HG03521 (cell line): ENCODE measurements at regions not wholly inside any gene's neighbourhood (a gene's known extent, or its start where the extent isn't known, plus 50 kb on each side); places are given as distances from the start of the nearest gene placed in this dataset.
"Not testable (repeated sequence)": the region's sequence is repeated elsewhere in the genome, so short reads cannot be mapped to it uniquely, and the experiment has no call there.

Source experiments
- ATAC-seq: cut with Tn5 transposase; IDR thresholded peaks from one replicate; pipeline ENCODE4 v1.9.1; 2021; ENCODE audit warnings: mild to moderate bottlenecking, moderate library complexity; ENCODE audit not compliant: unreplicated experiment

DNA sequence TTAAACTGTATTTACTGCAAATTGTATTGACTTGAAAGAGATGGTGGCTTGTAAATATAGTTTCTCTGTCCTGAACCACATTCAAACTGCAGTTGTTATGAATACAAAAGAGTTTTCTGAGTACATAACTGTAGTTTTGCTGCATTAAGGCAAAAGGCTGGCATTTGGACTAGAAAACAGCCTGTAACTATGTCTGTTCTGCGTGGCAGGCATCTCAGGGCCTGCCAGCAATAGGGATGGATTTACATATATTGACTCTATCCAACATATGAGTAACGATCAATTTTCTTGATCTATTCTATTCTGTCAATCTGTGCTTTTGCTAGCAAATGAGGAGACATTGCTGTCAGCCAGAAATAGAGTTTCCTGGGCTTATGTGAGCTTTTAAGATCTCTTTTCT is 174.6 kb downstream of the TMEM26 start:
- no peak for ATAC-seq

DNA sequence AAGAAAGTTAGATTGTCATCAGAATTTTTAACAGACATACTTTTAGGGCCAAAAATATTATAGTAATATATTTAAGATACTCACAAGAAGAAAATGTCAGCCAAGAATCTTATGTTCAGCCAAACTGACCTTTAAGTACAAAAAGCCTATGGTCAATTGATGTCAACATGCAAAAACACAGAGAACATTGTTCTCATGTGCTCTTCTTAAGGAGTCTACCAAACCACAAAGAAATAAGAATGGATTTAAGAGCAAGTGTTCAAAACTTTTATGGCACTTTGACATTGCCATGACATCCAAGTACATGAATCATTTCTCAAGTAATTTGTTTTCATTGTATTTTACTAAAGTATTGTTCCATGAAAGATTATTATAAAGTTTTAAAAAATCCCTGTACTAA is 180.4 kb downstream of the TMEM26 start:
- ATAC-seq, result no peak

GRCh38 chr10:61271127-61271780 is 181.9 kb downstream of the TMEM26 start:
- ATAC-seq, result no peak

DNA sequence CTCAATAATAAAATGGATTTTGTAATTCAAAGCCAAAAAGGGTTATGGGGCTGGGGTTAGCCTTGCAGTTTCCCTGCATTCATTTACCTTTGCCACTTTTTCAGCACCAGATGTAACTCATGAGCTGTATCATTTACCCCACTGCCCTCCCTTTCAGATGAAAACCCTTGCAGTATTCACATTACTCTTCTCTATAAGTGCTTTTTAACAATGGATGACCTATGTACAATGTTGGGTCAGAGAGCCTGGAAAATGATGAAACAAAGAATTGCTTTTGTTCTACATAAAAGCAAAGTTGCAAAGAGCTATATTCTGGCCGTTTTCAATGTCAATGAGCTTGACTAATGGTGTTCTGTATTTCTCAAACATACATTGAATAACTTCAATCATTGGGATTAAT is 189.7 kb downstream of the TMEM26 start:
- no peak for ATAC-seq

DNA sequence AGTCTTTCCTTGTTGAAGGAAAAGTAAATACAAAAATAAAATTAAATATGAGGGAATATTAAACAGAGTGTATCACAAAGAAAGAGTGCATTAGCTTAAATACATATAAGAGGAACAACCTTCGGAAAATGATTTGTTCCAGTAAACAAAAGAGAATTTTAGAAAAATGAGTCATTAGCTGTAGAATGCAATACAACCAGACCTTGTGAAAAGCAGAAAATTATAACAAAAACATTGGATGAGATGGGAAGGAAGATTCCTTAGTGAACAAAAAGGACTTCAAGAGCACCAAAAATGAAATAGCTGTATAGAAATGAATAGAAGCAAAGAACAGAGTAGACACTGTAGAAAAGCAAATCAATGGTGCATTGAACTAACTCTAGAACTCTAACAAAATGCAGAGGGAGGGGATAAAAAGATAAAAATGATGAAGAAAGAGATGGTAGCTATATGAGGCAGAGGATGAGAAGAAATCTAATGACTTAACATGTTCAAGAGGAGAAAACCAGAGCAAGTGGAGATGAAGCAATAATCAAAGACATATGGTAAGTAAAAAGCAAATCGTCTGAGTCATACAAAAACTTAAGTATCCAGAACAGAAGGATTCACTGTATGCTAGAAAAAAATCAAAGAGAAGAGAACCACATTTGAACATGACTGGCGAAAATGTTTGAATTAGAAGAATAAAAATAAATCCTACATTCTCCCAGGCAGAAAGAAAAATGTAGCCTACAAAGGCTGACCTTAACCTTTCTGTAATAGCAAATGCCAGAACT is 190.5 kb downstream of the TMEM26 start:
- ATAC-seq, result no peak

- ATAC-seq, result no peak
Measured at GRCh38 chr10:61257956-61258496, 195.2 kb downstream of the TMEM26 start.

DNA sequence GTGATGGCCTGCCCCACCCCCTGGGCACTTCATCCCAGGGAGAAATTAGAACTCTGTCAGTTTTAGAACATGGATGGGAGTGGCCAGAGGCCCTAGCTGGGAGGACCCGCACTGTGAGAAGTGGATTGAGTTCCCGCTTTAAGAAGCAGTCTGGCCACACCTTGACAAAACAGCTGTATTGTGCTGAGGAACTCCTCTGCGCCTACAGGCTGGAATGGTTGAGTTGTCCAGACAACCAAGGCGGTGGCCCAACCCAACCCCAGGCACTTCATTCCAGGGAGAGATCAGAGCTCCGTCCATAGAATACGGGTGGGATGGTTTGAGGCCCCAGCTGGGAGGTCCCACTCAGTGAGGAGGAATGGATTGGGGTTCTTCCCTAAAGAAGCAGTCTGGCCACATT is 196.0 kb downstream of the TMEM26 start:
- ATAC-seq, result no peak

- ATAC-seq, result not testable (repeated sequence)
Measured at GRCh38 chr10:61252326-61252725, 200.9 kb downstream of the TMEM26 start.

- ATAC-seq, result no peak
Measured at GRCh38 chr10:61251089-61251488, 202.1 kb downstream of the TMEM26 start.

DNA sequence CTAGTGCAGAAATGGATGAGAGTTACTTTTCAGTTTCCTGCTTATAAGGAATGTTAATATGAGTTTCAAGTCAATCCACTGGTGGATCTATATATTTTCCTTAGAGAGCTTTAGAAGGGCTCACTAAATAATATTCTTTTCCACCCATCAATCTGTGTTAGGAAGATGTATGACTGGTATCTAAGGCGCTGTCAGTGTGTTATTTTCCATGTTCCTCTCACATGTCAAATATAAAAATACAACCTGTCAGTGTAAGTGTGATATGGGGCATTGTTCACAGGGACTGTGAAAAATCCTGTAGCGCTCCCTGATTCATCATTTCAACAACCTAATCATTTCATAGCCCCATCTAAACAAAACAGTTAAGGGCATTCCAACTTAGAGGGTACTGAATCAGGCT is 203.1 kb downstream of the TMEM26 start:
- no peak for ATAC-seq

DNA sequence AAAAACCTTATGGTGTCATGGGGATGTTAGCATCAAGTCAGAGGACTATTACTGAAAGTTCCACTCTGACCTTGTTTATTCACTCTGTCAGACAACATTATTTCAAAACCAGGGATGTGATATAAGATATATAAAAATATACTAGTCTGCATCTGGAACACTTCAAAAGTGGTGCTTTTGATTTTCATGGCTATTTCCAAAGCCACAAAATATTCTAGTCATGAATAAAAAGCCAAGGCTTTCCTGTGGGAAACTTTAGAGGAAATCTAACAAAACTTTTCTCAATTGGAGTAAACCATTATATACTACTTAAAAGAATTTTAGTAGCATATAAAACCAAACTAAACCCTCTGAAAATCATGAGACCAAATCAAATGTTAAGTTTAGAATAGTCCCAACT is 205.2 kb downstream of the TMEM26 start:
- ATAC-seq, result no peak

DNA sequence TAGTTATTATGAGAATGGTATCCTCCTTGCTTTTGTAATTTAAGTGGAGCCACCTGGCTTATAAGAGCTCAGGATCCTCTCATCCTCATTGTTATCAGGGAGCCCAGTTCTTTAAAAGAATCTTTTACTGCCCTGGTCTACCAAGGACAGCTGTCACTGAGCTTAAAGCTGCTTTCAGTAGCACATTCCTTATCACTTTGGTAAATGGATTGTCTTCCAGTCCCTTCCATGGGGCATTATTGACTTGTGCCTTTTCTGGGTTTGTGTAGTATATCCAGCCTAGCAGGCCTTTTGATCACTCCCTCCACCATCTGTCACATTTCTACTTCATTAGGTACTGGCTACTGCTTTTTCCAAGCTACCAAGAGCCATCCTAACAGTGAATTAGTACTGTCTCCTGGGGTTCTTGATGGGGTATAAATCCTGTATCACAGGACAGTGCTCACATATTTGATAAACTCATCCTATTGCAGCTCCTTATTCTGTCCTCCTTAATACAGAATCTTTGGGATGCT is 208.9 kb downstream of the TMEM26 start:
- no peak for ATAC-seq

DNA sequence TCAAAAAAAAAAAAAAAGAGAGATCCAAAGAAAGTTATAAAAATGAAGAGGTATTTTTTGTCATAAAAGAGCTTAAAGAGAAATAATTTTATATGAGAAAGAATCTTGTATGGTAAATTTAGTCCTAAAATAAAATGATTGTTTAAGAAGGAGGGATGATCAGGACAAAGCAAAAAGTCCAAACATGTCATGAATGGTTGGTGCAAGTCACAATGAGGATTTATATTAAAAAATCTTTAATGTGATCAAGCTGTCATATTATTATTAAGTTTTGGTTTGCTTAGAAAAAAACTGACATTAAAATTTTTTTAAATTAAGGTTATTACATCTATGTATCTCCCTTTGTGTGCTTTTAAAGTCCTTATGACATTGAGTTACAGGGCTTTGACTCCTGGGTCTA is 220.4 kb downstream of the TMEM26 start:
- no peak for ATAC-seq

GRCh38 chr10:61225939-61226338 is 227.2 kb downstream of the TMEM26 start:
- no peak for ATAC-seq

GRCh38 chr10:61223576-61223975 is 229.6 kb downstream of the TMEM26 start:
- ATAC-seq, result no peak

DNA sequence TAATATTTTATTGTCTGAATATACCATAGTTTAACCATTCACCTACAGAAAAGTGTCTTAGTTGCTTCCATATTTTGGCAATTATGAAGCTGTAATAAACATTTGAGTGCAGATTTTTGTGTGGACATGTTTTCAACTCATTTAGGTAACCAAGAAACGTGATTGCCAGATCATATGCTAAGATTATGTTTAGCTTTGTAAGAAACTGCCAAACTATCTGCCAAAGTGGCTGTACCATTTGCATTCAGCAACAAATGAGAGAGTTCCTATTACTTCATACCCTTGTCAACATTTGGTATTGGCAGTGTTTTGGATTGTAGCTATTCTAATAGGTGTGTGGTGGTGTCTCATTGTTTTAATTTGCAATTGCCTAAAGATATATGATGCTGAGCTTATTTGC is 233.5 kb downstream of the TMEM26 start:
- ATAC-seq, result no peak

GRCh38 chr10:61217851-61218565 is 235.2 kb downstream of the TMEM26 start:
- no peak for ATAC-seq

DNA sequence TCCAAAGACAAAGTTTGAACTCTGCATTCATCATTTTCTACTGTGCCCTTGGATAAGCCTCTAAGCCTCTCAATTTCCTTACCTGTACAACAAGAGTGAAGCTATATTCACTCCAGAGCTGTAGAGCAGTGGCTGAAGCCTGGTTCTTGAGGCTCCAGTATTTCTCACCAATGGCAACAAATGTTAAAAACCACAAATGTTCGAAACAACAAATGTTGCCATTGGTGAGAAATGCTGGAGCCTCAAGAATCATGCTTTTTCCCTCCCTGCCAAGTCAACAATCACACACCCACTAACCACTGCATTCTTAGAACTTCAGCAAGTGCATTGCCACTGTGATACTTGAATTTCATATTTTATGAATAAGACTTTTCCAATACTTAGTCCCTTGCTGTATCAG is 237.9 kb downstream of the TMEM26 start:
- no peak for ATAC-seq

DNA sequence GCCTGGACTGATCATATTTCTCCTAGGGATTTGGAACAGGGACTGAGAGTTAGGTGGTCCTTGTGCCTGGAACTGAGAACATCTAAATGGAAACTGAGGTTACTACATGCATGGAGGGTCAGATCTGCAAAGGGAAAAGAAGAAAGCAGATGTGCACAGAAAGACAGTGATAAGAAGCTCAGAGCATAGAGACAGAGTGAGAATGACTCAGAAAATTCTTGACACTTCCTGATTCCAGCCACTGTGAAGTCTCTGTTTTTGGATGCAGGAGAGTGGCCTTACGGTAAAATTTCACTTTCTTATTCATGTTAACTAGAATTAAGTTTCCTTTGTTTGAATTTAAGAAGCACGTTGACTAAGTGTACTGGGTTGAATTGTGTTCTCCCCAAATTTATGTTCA is 241.7 kb downstream of the TMEM26 start:
- no peak for ATAC-seq

DNA sequence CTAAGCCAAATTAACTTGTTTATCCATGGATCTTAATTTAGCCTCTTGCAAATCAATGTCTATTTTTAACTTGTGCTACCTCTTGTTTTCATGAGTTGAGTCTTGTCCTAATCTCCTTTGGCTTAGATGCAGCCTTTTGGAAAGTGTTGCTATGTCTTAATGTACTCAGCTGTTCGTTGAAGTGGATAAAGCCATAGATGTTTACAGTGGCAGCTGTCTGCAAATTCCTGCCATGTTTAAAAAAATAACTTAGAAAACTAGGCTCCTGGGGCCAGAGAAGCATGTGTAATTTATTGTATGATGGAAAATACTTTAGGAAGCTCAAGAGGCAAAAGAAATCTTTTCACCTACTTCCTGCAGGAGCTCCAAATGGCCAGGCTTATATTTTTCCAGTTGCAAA is 253.1 kb upstream of the RHOBTB1 start:
- no peak for ATAC-seq

DNA sequence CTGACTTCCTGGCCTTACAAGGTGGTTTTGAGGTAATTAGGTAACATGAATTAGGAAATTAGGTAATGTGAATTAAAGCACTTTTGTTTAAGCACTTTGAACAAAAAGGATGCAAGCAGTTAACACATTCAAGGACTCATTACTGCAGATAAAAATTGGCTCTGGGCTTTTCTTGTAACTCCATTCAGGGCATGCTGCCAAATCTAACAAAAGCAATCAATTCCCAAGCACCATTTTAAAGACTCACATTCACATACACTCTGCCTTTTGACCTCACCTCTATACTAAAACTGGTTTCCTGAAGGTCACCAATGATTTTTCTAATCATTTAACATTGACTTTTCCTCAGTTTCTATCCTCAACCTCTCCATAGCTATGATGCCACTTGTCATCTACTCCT is 251.2 kb upstream of the RHOBTB1 start:
- ATAC-seq, result no peak

DNA sequence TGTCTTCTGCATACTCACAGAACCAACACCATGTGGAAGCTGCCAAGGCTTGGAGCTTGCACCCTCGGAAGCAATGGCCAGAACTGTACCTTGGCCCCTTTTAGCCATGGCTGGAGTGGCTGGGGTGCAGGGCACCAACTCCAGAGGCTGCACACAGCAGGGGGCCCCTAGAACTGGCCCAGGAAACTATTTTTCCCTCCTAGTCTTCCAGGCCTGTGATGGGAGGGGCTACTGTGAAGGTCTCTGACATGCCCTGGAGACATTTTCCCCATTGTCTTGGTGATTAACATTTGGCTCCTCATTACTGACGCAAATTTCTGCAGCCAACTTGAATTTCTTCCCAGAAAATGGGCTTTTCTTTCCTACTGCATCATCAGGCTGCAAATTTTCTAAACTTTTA is 248.6 kb upstream of the RHOBTB1 start:
- ATAC-seq, result not testable (repeated sequence)
